Kasumi-1 (cell line): ENCODE measurements at regions not wholly inside any gene's neighbourhood (a gene's known extent, or its start where the extent isn't known, plus 50 kb on each side); places are given as distances from the start of the nearest gene placed in this dataset.
"Not testable (repeated sequence)": the region's sequence is repeated elsewhere in the genome, so short reads cannot be mapped to it uniquely, and the experiment has no call there.

Experiments
- DNase-seq, 2 experiments: peaks; one replicate each; lab custom pipeline; 2025; lab: John Stamatoyannopoulos, UW

DNA sequence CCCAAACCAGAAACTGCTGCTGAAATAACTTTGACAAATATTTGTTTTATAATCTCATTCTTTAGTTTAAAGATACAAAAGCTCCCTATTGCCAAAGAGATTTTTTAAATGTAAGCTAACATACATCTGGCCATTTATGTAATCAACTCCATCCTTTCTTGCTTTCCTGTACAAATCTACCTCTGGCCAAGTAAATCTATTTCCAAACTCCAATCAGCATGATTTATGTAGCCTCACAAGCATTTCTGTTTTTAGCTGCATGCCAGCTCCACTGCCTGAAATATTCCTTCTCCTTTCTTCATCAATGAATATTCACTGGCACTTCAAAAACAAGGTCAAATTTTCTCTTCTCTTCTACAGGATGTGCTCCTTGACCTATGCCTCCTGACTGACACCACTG lies 80.0 kb downstream of the SHOX2 start:
- no peak for DNase-seq

DNA sequence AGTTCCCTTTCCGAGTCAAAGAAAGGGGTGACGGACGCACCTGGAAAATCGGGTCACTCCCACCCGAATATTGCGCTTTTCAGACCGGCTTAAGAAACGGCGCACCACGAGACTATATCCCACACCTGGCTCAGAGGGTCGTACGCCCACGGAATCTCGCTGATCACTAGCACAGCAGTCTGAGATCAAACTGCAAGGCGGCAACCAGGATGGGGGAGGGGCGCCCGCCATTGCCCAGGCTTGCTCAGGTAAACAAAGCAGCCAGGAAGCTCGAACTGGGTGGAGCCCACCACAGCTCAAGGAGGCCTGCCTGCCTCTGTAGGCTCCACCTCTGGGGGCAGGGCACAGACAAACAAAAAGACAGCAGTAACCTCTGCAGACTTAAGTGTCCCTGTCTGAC lies 86.3 kb downstream of the SHOX2 start:
- DNase-seq, result not testable (repeated sequence)

DNA sequence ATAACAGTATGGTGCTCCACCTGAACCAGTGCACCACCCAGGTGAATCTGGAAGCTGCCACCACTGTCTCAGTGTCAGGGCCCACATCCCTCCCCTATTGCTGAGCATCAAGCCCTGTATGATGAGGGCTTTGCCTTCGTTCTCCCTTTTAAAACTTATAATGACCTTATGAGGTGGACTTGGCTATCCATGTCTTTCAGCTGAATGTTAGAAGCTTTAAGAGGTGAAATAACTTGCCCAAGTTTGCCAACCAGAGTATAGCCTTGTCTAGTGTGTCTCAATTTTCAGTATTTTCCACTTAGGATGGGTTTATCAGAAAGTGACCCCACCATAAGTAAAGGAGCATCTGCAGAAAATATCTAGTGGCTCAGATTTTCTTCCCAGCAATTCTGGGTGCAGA lies 87.8 kb downstream of the SHOX2 start:
- no peak for DNase-seq

DNA sequence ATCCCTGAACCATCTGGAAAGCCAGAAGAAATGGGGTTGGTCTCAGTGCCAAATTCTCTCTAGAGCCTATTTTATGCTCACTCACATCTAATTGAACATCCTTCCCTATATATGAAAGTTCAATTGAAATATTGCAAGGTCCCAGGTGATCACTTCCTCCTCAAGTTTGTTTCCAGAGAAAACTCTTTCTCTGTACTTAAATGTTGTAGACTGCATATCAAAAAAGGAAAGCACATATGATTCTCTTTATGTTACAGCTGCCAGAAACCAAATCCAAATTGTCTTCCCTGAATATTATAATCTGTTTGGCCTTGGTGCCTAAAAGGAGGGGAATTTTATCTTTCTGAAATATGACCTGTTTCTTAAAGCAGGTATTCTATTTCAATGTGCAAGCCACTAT lies 93.3 kb downstream of the SHOX2 start:
- no peak for DNase-seq

DNA sequence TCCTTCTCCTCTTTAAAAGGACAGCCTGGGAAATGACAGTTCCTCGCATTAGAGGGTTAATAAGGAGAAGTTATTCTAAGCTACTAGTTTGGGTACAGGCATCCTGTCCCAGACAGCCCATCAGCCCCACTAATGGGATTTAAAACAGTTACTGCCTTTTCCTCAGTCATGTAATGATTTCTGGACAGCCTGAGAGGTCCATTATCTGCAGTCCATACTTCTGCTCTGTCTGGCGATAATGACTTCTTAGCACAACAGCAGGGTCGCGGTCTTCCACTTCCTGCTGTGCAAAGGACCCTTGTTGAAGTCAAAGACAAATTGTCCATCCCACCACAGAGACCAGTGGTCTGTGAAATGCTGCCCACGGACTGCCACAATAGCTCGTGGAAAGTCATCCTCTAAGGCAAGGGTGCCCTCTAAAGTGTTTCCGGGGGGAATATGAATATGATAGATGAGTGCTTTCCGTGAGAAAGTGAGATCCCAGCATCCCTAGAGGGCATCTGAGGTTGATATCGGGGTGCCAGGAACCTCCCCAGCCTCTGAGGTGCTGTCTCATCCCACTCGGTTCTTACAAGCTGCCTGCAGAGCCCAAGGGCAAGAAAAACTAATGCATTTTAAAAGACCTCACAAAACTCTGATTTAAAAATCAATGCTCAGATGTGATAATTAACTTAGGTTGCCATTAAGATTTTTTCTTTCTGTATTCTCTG lies 100.7 kb downstream of the SHOX2 start:
- DNase-seq, result no peak

DNA sequence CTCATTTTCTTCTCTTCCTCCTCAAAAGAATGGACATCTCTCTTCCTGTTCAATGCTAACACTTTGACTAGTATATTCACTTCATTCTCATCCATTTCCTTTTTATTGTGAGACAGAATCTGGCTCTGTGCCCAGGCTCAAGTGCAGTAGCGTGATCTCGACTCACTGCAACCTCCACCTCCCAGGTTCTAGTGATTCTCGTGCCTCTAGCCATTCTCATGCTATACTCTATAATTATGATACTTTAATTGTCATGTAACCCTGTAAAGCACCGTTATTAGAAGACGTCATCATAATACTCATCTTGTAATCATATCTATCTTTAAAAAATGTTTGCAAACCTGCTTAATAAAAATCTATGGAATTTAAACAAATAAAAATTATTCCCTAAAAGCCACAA lies 107.0 kb downstream of the SHOX2 start:
- DNase-seq, result no peak

DNA sequence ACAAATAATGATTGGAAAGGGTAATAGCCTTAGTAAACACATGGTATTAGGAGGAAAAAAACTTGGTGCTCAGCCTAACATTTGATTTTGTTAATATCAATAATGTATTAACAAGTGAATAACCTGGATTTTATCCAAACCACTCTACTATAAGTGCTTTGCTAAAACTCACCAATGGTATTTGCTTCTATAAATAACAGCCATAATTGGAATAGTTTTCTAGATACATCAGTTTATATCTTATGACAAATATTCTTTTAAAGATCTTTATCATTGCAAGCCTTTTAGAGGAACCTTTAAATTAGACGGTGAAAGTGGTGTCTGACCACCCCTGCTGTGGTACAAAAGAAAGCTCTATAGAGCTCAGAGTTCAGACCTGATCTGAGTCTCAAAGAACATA lies 123.9 kb downstream of the SHOX2 start:
- DNase-seq, result no peak

DNA sequence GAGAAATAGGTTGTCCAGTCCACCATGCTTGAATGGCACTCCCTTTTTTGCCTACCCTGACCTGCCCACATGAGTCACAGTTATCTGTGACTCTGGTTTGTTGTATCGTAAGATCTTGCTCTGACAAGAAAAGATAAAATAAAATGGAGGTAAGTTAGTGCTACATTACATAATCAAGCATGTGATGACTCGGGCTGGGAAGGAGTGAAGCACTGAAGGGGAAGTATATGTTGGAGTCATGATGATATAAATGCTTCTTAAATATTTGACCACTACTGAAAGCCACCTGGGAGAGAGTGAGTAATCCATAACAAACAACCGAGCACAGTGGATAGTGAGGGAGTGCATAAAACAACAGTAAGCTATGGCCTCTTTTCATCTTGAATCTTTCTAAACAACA lies 124.4 kb downstream of the SHOX2 start:
- DNase-seq, result no peak

DNA sequence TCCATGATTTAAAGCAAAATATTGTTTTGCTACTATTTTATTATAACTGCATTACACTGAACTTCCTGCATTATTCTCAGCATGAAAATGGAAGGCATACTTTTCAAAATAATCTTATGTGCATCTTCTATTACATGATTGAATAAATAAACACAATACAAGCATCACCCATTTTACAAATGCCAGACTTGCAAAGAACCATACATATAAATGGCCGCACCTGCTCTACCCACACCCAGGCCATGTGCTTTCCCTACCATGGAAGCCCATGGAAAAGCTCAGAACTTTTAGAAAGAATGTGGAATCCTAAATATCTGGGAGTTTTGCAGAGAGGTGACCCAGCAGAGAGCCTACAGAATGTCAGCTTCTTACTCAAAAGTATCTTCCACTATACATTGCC lies 127.2 kb downstream of the SHOX2 start:
- no peak for DNase-seq

DNA sequence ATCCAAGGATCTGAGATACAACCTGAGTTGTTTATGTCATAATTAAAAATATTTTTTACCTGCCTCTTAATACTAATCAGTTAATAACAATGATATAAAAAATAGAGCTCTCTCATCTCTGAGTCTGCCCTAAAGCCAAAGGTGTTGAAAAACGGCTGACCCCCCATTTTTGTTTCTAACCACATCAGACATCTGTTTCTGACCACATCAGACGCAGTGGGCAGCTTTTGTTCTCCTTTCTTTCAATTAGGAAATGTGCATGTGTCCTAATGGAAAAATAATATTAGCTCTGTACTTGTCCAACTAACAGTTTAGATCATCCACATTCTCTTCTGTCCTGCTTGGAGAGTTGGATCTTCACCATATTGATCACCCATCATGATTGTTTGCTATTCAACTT lies 144.6 kb downstream of the SHOX2 start:
- no peak for DNase-seq

DNA sequence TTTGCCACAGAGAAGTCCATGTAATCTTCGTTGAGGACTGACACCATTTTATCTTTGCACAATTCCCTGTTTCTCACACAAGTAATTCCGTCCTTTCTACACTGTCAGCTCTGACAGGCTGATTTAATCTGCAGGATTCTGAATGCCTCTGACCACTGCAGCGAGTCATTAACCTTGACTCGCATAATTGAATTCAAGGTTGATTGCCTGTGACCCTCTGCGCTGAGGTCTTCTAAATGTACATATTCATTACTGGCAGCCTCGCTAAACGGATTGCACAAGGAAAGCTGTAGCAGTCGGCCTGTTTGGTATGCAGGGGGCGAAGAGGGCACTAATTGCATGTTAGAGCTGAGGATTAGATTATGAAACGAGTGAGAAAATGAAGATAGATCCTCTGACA lies 147.8 kb downstream of the SHOX2 start:
- no peak for DNase-seq

DNA sequence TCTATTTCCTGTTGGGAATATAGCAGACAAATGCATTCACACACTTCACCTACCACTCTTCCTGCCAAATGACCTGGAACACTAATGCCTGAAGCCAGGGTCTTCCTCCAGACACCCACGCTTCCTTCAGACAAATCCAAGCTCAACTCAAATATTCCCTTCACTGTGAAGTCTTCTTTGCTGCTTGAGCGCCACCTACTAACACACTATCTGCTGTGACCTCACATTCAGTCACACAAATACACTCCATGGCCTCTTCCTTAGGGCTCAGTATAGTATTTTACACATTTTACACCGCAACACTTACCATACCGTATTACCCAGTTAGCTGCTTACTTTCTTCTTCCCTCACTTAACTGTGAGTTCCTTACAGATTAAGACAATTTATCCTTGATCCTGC lies 149.4 kb downstream of the SHOX2 start:
- no peak for DNase-seq

DNA sequence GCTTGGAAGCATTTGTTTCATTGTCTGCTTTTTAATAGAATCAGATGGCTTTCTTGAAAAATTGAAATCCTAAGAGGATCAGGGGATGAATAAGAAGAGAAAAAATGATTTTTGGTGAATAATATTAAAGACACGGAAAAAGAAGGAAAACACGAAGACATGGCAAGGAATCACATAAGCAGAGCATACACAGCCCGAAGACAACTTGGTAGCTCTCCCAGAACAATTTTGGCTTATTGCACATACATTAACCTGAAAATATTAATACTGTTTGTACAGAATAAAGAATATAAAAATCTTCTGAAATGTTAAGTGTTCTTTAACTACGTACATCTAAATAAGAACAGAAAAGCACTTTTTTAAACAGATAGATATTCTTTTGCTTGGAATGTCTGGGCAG lies 150.0 kb downstream of the SHOX2 start:
- no peak for DNase-seq

DNA sequence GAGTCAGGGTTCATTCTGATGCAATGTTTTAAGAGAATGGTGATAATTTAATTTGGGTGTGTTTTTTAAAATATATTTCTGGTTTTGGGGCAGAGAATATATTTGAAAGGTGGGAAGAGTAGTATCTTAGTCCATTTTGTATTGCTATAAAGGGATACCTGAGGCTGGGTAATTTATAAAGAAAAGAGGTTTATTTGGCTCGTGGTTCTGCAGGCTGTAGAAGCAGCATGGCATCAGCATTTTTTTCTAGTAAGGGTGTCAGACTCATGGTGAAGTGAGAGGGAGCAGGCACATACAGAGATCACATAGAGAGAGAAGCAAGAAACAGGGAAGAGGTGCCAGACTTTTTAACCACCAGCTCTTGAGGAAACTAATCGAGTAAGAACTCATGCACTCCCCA lies 152.7 kb downstream of the SHOX2 start:
- DNase-seq, result no peak

DNA sequence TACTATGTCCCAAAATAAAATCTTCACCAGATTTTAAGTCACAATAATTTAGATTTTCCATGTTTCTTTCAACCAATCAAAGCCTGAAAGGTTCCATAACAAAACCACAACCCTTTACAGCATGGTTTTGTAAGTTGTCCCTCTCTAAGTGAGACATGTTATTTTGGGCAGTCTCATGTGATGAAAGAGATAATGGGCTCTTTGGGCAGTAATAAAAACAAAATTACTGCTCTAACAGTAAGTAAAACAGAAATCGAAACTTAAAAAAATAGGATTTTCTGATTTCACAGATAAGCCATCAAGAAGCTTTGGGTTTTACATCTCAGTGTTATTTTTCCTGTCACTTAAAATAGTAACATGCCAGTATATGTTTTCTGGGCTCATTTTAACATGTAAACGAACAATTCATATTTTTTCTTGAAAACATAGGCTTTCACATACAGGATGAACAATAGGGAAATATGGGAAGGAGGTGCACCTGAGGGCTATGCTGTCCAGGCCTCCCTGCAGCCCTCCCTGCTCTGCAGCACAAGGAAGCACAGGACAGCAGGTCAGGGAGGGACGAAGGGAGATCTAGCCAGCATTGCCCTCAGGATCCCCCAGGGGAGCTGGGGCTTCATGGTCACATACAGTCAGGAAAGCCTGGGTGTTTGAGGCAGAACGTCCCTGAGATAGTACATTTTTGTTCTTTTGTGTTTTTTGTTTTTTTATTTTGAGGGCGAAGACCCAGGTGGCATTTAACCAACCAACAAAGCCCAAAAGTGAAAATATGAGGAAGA lies 157.4 kb downstream of the SHOX2 start:
- no peak for DNase-seq

DNA sequence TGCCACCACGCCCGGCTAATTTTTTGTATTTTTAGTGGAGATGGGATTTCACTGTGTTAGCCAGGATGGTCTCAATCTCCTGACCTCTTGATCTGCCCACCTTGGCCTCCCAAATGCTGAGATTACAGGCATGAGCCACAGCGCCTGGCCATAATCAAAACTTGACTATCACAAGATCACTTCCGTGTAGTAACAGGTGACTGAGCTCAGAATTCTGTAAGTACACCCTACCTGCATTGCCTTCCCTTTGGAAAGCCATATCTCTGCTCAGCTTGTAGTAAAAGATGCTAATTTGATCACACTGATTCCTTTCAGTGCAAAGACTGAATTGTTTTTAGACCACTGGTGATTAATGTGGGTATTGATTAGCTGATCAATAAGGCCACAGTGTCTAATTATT lies 167.1 kb downstream of the SHOX2 start:
- no peak for DNase-seq

DNA sequence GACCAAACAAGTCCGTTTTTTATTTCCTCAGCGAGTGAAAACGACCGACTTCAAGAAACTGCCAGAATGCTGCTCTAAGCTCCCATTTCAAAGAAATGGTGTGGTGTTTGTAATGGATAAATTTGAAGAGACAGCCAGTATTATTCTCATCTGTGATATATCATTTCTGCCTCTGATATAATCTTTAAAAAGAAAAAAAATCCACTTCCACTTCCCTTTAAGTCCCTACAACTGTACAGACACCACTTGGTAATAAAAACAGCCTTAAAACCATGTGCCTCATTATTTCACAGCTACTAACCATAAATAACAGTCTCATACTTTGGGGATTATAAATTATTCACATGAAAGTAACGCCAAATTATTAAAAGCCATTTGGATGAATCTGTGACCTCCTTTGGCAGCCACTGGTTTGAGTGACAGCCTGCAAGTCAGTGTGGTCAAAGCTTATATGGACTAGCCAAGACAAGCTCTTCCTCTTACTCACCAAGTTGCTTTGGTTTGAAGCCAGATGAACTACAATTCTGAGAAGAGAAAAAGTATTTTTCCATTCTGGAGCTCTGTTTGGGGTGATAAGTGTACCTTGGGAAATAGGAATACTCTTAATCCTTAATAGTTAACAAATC lies 168.0 kb downstream of the SHOX2 start:
- no peak for DNase-seq

DNA sequence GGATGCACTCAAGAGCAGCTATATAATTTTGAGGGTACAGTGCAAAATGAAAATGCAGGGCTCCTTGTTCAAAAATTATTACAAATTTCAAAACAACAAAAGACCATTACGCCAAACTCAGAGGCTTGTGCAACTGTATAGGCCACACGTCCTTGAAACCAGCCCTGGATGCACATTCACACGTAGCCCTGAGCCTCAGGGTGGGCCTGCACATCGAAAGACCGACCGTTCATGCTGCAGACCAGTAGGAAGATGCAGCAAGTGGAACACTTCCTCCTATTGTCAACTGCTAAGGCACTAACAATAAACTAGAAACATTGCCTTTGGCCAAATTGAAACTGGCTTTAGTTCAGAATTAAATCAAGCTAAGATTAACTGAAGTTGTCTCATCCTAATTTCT lies 174.7 kb downstream of the SHOX2 start:
- no peak for DNase-seq

DNA sequence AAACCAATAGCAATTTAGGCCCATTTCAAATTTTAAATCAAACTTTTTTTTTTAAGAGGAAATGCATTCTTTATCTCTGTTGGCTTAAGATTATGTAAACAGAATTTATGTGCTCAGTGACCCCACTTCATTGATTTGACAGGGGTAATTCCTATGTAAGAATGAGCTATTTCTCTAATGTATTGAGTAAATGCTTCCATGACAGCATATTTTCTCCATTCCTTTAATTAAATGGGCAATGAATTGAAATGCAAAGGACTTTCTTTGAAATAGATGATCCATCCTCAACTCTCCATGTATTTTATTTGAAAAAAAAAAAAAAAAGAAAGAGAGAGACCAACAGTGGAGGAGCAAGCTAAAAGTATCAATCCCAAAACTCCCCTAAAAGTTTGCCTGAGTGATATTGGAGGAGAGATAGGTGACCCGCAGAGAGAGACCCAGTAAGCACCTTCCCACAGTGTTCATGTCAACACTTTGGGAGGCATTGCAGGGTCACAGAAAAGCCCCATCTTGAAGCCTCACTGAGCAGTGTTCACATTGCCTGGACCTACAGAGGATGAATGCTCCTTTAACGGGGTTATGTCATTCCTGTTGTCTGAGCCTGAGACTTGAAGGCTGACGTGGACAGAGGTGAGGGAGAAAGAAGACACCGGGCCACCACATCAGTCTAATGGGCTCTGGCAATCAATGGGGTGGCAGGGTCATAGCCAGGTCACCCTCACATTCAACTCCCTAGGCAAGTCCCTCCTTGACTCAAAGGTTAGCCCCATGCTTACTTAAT lies 176.0 kb downstream of the SHOX2 start:
- no peak for DNase-seq

DNA sequence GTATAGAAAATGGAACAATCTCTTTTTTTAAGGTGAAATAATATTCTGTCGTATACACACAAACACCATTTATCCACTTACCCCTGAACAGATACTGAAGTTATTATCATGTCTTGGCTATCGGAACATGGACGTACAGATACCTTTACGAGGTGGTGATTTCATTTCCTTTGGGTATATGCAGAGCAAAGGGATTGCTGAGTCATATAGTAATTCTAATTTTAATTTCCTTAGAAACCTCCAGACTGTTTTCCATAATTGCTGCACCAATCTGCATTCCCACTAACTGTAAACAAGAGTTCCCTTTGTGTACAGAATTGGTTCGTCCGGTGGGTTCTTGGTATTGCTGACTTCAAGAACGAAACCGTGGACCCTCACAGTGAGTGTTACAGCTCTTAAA lies 179.4 kb downstream of the SHOX2 start:
- no peak for DNase-seq

DNA sequence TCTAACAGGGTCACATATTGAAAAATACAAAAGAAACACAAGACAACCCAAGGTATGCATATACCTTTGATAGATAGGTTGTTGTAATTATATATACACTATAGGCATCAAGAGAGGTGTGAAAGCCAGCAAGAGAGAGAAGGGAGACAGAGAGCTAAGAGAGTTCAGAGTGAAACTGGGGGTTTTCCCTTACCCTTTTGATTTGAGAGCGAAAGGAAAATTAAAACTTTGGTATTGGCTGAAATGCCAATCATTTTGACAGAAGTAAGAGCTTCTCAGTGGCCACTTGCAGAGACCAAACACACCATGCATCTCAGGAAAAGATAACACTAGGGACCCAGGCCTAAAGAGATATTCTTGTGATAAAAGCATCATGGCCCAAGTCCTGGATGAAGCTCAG lies 183.6 kb downstream of the SHOX2 start:
- no peak for DNase-seq

DNA sequence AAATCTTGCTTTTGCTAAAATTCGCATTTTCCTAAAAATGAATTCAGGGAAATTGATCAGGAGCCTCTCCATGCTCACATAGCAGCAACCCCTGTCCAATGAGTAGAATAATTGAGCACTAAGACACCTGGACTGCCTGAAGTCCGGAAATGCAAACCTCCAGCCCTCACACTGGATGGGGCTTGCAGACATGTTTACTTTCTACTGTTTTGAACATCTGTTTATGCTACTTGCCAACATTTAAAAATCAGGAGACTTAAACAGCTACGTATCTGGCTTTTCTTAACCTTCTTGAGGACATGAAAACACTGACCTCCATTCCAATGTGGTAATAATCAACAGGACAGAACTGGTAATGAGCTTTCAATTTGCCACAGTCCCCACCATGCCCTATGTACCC lies 184.4 kb downstream of the SHOX2 start:
- DNase-seq, result no peak
